ENCODE measurements at regions not wholly inside any gene's neighbourhood (a gene's known extent, or its start where the extent isn't known, plus 50 kb on each side); places are given as distances from the start of the nearest gene placed in this dataset.

GRCh38 chr6:51526049-51526448 lies 561.4 kb downstream of the PKHD1 start:
- no peak overlapping the region for H3K4me3 ChIP-seq (ENCODE audit: low read length in 2 of 2)
- WGBS, 2 donors, result 96 to 97% methylated on average over 3 of the region's 3 CpGs
- DNase-seq (no peak), ATAC-seq (ENCODE audit: low FRiP score) (no peak)
- intact Hi-C loops (cut with DNase I), result no loop called here
- H3K4me1 ChIP-seq (ENCODE audit: control insufficient read depth in 1 of 2, insufficient read depth in 2 of 2, low read length in 2 of 2), result no peaks in the 10 kb centered on the region
- H3K27ac ChIP-seq (ENCODE audit: low read depth in 1 of 2, low read length in 2 of 2), result no peak overlapping the region
- no peaks in the 10 kb centered on the region for H3K36me3 ChIP-seq (ENCODE audit: control insufficient read depth in 1 of 2, insufficient read depth in 2 of 2, low read length in 1 of 2)
- no peaks in the 10 kb centered on the region for H3K9me3 ChIP-seq (ENCODE audit: control insufficient read depth, low read length)
- H3K27me3 ChIP-seq (ENCODE audit: control insufficient read depth in 1 of 2, insufficient read depth in 2 of 2, low read length in 1 of 2), result no peaks in the 10 kb centered on the region

- H3K9me3 ChIP-seq (ENCODE audit: control insufficient read depth, low read length), result no peaks in the 10 kb centered on the region
- no peaks in the 10 kb centered on the region for H3K4me1 ChIP-seq (ENCODE audit: control insufficient read depth in 1 of 2, insufficient read depth in 2 of 2, low read length in 2 of 2)
- H3K36me3 ChIP-seq (ENCODE audit: control insufficient read depth in 1 of 2, insufficient read depth in 2 of 2, low read length in 1 of 2), result no peaks in the 10 kb centered on the region
- no peak overlapping the region for H3K27ac ChIP-seq (ENCODE audit: low read depth in 1 of 2, low read length in 2 of 2)
- DNase-seq (no peak), ATAC-seq (ENCODE audit: low FRiP score) (no peak)
- no peaks in the 10 kb centered on the region for H3K27me3 ChIP-seq (ENCODE audit: control insufficient read depth in 1 of 2, insufficient read depth in 2 of 2, low read length in 1 of 2)
- intact Hi-C loops (cut with DNase I), result no loop called here
- 74 to 87% methylated on average over 4 to 5 of the region's 5 CpGs for WGBS, 2 donors
- no peak overlapping the region for H3K4me3 ChIP-seq (ENCODE audit: low read length in 2 of 2)
These were observed 560.5 kb downstream of the PKHD1 start for GRCh38 chr6:51526922-51527321.

GRCh38 chr6:51528556-51528955 lies 558.9 kb downstream of the PKHD1 start:
- no peaks in the 10 kb centered on the region for H3K36me3 ChIP-seq (ENCODE audit: control insufficient read depth in 1 of 2, insufficient read depth in 2 of 2, low read length in 1 of 2)
- DNase-seq (no peak), ATAC-seq (ENCODE audit: low FRiP score) (no peak)
- H3K27ac ChIP-seq (ENCODE audit: low read depth in 1 of 2, low read length in 2 of 2), result no peak overlapping the region
- no peak overlapping the region for H3K4me3 ChIP-seq (ENCODE audit: low read length in 2 of 2)
- 83 to 91% methylated on average over 1 of the region's 1 CpG for WGBS, 2 donors
- H3K9me3 ChIP-seq (ENCODE audit: control insufficient read depth, low read length), result no peaks in the 10 kb centered on the region
- intact Hi-C loops (cut with DNase I), result no loop called here
- H3K27me3 ChIP-seq (ENCODE audit: control insufficient read depth in 1 of 2, insufficient read depth in 2 of 2, low read length in 1 of 2), result no peaks in the 10 kb centered on the region
- H3K4me1 ChIP-seq (ENCODE audit: control insufficient read depth in 1 of 2, insufficient read depth in 2 of 2, low read length in 2 of 2), result no peaks in the 10 kb centered on the region

- no peak for DNase-seq
- H3K4me3 ChIP-seq (ENCODE audit: low read length in 2 of 2), result no peak overlapping the region
- no peak overlapping the region for H3K27ac ChIP-seq (ENCODE audit: low read depth in 1 of 2, low read length in 2 of 2)
- no peaks in the 10 kb centered on the region for H3K4me1 ChIP-seq (ENCODE audit: control insufficient read depth in 1 of 2, insufficient read depth in 2 of 2, low read length in 2 of 2)
- H3K27me3 ChIP-seq (ENCODE audit: control insufficient read depth in 1 of 2, insufficient read depth in 2 of 2, low read length in 1 of 2), result no peaks in the 10 kb centered on the region
- intact Hi-C loops (cut with DNase I), result no loop called here
- no peaks in the 10 kb centered on the region for H3K36me3 ChIP-seq (ENCODE audit: control insufficient read depth in 1 of 2, insufficient read depth in 2 of 2, low read length in 1 of 2)
- WGBS, 2 donors, result 86 to 92% methylated on average over 1 of the region's 1 CpG
- no peak for ATAC-seq (ENCODE audit: low FRiP score)
- no peaks in the 10 kb centered on the region for H3K9me3 ChIP-seq (ENCODE audit: control insufficient read depth, low read length)
These were observed 558.2 kb downstream of the PKHD1 start for GRCh38 chr6:51529240-51529639.

- no peaks in the 10 kb centered on the region for H3K4me1 ChIP-seq (ENCODE audit: control insufficient read depth in 1 of 2, insufficient read depth in 2 of 2, low read length in 2 of 2)
- H3K27ac ChIP-seq (ENCODE audit: low read depth in 1 of 2, low read length in 2 of 2), result no peak overlapping the region
- DNase-seq (no peak), ATAC-seq (ENCODE audit: low FRiP score) (no peak)
- no peaks in the 10 kb centered on the region for H3K36me3 ChIP-seq (ENCODE audit: control insufficient read depth in 1 of 2, insufficient read depth in 2 of 2, low read length in 1 of 2)
- no peak overlapping the region for H3K4me3 ChIP-seq (ENCODE audit: low read length in 2 of 2)
- intact Hi-C loops (cut with DNase I), result no loop called here
- H3K27me3 ChIP-seq (ENCODE audit: control insufficient read depth in 1 of 2, insufficient read depth in 2 of 2, low read length in 1 of 2), result no peaks in the 10 kb centered on the region
- WGBS, 2 donors, result 60 to 63% methylated on average over 2 of the region's 2 CpGs
- no peaks in the 10 kb centered on the region for H3K9me3 ChIP-seq (ENCODE audit: control insufficient read depth, low read length)
These were observed 555.8 kb downstream of the PKHD1 start for GRCh38 chr6:51531623-51532022.

- 87 to 93% methylated on average over 3 of the region's 3 CpGs for WGBS, 2 donors
These were observed 553.5 kb downstream of the PKHD1 start for GRCh38 chr6:51533962-51534361.

GRCh38 chr6:51535327-51535726 lies 552.1 kb downstream of the PKHD1 start:
- no peak overlapping the region for H3K27ac ChIP-seq (ENCODE audit: low read depth in 1 of 2, low read length in 2 of 2)
- no peak for DNase-seq
- no peaks in the 10 kb centered on the region for H3K4me1 ChIP-seq (ENCODE audit: control insufficient read depth in 1 of 2, insufficient read depth in 2 of 2, low read length in 2 of 2)
- H3K4me3 ChIP-seq (ENCODE audit: low read length in 2 of 2), result no peak overlapping the region
- H3K36me3 ChIP-seq (ENCODE audit: control insufficient read depth in 1 of 2, insufficient read depth in 2 of 2, low read length in 1 of 2), result no peaks in the 10 kb centered on the region
- 60 to 70% methylated on average over 1 of the region's 1 CpG for WGBS, 2 donors
- H3K27me3 ChIP-seq (ENCODE audit: control insufficient read depth in 1 of 2, insufficient read depth in 2 of 2, low read length in 1 of 2), result peaks cover 0 to 2% of the 10 kb centered on the region in 2 donors
- intact Hi-C loops (cut with DNase I), result no loop called here
- H3K9me3 ChIP-seq (ENCODE audit: control insufficient read depth, low read length), result no peaks in the 10 kb centered on the region
- no peak for ATAC-seq (ENCODE audit: low FRiP score)

More at GRCh38 chr6:51533962-51534361, 553.5 kb downstream of the PKHD1 start:
- no peaks in the 10 kb centered on the region for H3K36me3 ChIP-seq (ENCODE audit: control insufficient read depth in 1 of 2, insufficient read depth in 2 of 2, low read length in 1 of 2)
- no peak overlapping the region for H3K27ac ChIP-seq (ENCODE audit: low read depth in 1 of 2, low read length in 2 of 2)
- intact Hi-C loops (cut with DNase I), result no loop called here
- no peaks in the 10 kb centered on the region for H3K27me3 ChIP-seq (ENCODE audit: control insufficient read depth in 1 of 2, insufficient read depth in 2 of 2, low read length in 1 of 2)
- no peak overlapping the region for H3K4me3 ChIP-seq (ENCODE audit: low read length in 2 of 2)
- DNase-seq, result no peak
- no peak for ATAC-seq (ENCODE audit: low FRiP score)
- no peaks in the 10 kb centered on the region for H3K9me3 ChIP-seq (ENCODE audit: control insufficient read depth, low read length)
- H3K4me1 ChIP-seq (ENCODE audit: control insufficient read depth in 1 of 2, insufficient read depth in 2 of 2, low read length in 2 of 2), result no peaks in the 10 kb centered on the region

GRCh38 chr6:51536728-51537127 lies 550.7 kb downstream of the PKHD1 start:
- 75 to 82% methylated on average over 2 of the region's 2 CpGs for WGBS, 2 donors
- DNase-seq (no peak), ATAC-seq (ENCODE audit: low FRiP score) (no peak)
- Histone ChIP-seq H3K27me3 (ENCODE audit: control insufficient read depth in 1 of 2, insufficient read depth in 2 of 2, low read length in 1 of 2) (peaks cover 0 to 2% of the 10 kb centered on the region in 2 donors), H3K27ac (ENCODE audit: low read depth in 1 of 2, low read length in 2 of 2) (no peak overlapping the region), H3K9me3 (ENCODE audit: control insufficient read depth, low read length) (no peaks in the 10 kb centered on the region), H3K4me1 (ENCODE audit: control insufficient read depth in 1 of 2, insufficient read depth in 2 of 2, low read length in 2 of 2) (no peaks in the 10 kb centered on the region), H3K36me3 (ENCODE audit: control insufficient read depth in 1 of 2, insufficient read depth in 2 of 2, low read length in 1 of 2) (no peaks in the 10 kb centered on the region), H3K4me3 (ENCODE audit: low read length in 2 of 2) (no peak overlapping the region)
- intact Hi-C loops (cut with DNase I), result no loop called here

GRCh38 chr6:51541847-51542246 lies 545.6 kb downstream of the PKHD1 start:
- ATAC-seq (ENCODE audit: low FRiP score) (no peak), DNase-seq (no peak)
- no peaks in the 10 kb centered on the region for H3K36me3 ChIP-seq (ENCODE audit: control insufficient read depth in 1 of 2, insufficient read depth in 2 of 2, low read length in 1 of 2)
- H3K4me1 ChIP-seq (ENCODE audit: control insufficient read depth in 1 of 2, insufficient read depth in 2 of 2, low read length in 2 of 2), result no peaks in the 10 kb centered on the region
- H3K27ac ChIP-seq (ENCODE audit: low read depth in 1 of 2, low read length in 2 of 2), result no peak overlapping the region
- H3K27me3 ChIP-seq (ENCODE audit: control insufficient read depth in 1 of 2, insufficient read depth in 2 of 2, low read length in 1 of 2), result peaks cover 0 to 2% of the 10 kb centered on the region in 2 donors
- intact Hi-C loops (cut with DNase I), result no loop called here
- WGBS, 2 donors, result 33 to 42% methylated on average over 7 of the region's 7 CpGs
- H3K9me3 ChIP-seq (ENCODE audit: control insufficient read depth, low read length), result no peaks in the 10 kb centered on the region
- H3K4me3 ChIP-seq (ENCODE audit: low read length in 2 of 2), result no peak overlapping the region

All from aorta (tissue), 5 donors.